ENCODE measurements at regions not wholly inside any gene's neighbourhood (a gene's known extent, or its start where the extent isn't known, plus 50 kb on each side); places are given as distances from the start of the nearest gene placed in this dataset.

DNA sequence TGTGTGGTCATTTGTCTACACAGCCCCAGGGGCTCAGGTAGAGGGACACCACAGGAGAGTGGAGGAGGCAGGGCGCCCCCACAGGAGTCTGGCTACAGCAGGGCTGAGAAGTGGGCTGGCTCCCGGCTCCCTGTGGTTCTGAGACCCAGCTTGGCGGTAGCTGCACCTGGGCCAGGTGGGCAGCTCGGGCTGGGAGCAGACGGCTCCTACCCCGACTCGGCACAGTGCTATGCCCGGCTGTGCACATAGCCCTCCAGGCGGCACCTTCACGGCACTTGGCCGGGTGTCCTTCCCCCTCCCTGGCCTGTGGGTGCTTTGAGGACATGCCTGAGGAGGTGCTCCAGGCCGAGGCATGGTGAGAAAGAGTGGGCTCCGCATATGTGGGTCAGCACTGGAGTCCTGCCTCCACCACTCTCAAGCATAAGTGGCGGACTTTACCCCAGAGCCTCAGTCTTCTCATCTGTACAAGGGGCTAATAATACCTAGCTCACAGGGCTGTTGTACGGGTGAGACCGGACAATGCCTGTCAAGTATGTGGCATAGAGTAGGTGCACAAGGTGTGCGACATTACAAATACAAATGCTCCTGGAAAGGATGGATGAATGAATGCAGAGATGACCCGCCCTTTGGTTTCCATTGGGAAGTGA is 50.1 kb upstream of the JPH3 start:
- peaks cover 0 to 46% of the 10 kb centered on the region in 2 experiments for H3K27me3 ChIP-seq (replicated peaks in 1 of 2; ENCODE audit: control insufficient read depth in 2 of 2, extremely low read depth in 1 of 2, insufficient read depth in 2 of 2, low read length in 1 of 2)
- no peaks in the 10 kb centered on the region for H3K36me3 ChIP-seq (ENCODE audit: control insufficient read depth in 2 of 2, extremely low read depth in 1 of 2, insufficient read depth in 1 of 2, low read length in 1 of 2)
- DNase-seq: no peak
- Mint-ChIP-seq H3K27me3 (peaks cover 18 to 28% of the 10 kb centered on the region in 2 donors), H3K36me3 (no peaks in the 10 kb centered on the region), H3K4me3 (no peak overlapping the region), H3K27ac (no peak overlapping the region), H3K4me1 (peaks cover 0 to 4% (median 0%) of the 10 kb centered on the region in 3 donors), H3K9me3 (no peaks in the 10 kb centered on the region)
- no peak overlapping the region for H3K27ac ChIP-seq (ENCODE audit: low read length)
- no peak overlapping the region for H3K4me3 ChIP-seq (ENCODE audit: control insufficient read depth in 1 of 2, extremely low read depth in 1 of 2, low read length in 1 of 2)
- WGBS (ENCODE audit: insufficient coverage): 80% methylated on average over 11 of the region's 18 CpGs
- no peak for ATAC-seq (replicated peaks in 1 of 4)
- CTCF ChIA-PET: no interaction called here
- no peaks in the 10 kb centered on the region for H3K9me3 ChIP-seq
- POLR2A ChIA-PET: no interaction called here
- H3K4me1 ChIP-seq (ENCODE audit: control insufficient read depth in 1 of 2, extremely low read depth in 1 of 2, insufficient read depth in 2 of 2, low read length in 2 of 2): peaks cover 0 to 2% of the 10 kb centered on the region in 2 experiments

DNA sequence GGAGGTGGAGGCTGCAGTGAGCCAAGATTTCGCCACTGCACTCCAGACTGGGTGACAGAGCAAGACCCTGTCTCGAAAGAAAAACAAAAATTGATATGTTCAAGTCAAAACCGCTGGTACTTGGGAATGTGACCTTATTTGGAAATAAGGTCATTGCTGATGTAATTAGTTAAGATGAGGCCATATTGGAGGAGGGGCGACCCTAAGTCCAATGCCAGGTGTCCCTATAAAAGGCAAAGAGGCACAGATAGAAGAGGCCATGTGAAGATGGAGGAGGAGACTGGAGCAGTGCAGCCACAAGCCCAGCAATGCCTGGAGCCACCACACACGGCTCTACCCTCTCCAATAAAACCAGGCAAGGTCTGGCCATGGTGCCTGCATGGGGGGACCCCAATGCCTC is 50.8 kb upstream of the JPH3 start:
- no peak overlapping the region for H3K27ac ChIP-seq (ENCODE audit: low read length)
- no peak overlapping the region for H3K27ac Mint-ChIP-seq
- H3K36me3 Mint-ChIP-seq: no peaks in the 10 kb centered on the region
- DNase-seq: no peak
- ATAC-seq (replicated peaks in 1 of 4): no peak
- no peak overlapping the region for H3K4me3 Mint-ChIP-seq
- ChIA-PET POLR2A (no interaction called here), CTCF (no interaction called here)
- H3K9me3 ChIP-seq: no peaks in the 10 kb centered on the region
- H3K4me1 Mint-ChIP-seq: peaks cover 0 to 4% (median 0%) of the 10 kb centered on the region in 3 donors
- peaks cover 0 to 43% of the 10 kb centered on the region in 2 experiments for H3K27me3 ChIP-seq (replicated peaks in 1 of 2; ENCODE audit: control insufficient read depth in 2 of 2, extremely low read depth in 1 of 2, insufficient read depth in 2 of 2, low read length in 1 of 2)
- 76% methylated on average over 5 of the region's 5 CpGs for whole genome bisulfite sequencing (ENCODE audit: insufficient coverage)
- H3K27me3 Mint-ChIP-seq: peaks cover 20 to 31% of the 10 kb centered on the region in 2 donors
- no peaks in the 10 kb centered on the region for H3K36me3 ChIP-seq (ENCODE audit: control insufficient read depth in 2 of 2, extremely low read depth in 1 of 2, insufficient read depth in 1 of 2, low read length in 1 of 2)
- H3K9me3 Mint-ChIP-seq: peaks cover 0 to 1% (median 0%) of the 10 kb centered on the region in 3 donors
- H3K4me3 ChIP-seq (ENCODE audit: control insufficient read depth in 1 of 2, extremely low read depth in 1 of 2, low read length in 1 of 2): no peak overlapping the region
- H3K4me1 ChIP-seq (ENCODE audit: control insufficient read depth in 1 of 2, extremely low read depth in 1 of 2, insufficient read depth in 2 of 2, low read length in 2 of 2): peaks cover 0 to 2% of the 10 kb centered on the region in 2 experiments

GRCh38 chr16:87550495-87550961 is 51.8 kb upstream of the JPH3 start:
- Histone ChIP-seq H3K27ac (ENCODE audit: low read length) (no peak overlapping the region), H3K4me1 (ENCODE audit: control insufficient read depth in 1 of 2, extremely low read depth in 1 of 2, insufficient read depth in 2 of 2, low read length in 2 of 2) (peaks cover 0 to 2% of the 10 kb centered on the region in 2 experiments), H3K9me3 (no peaks in the 10 kb centered on the region), H3K36me3 (ENCODE audit: control insufficient read depth in 2 of 2, extremely low read depth in 1 of 2, insufficient read depth in 1 of 2, low read length in 1 of 2) (peaks cover 0 to 4% of the 10 kb centered on the region in 2 donors), H3K27me3 (replicated peaks in 1 of 2; ENCODE audit: control insufficient read depth in 2 of 2, extremely low read depth in 1 of 2, insufficient read depth in 2 of 2, low read length in 1 of 2) (peaks cover 0 to 45% of the 10 kb centered on the region in 2 experiments), H3K4me3 (ENCODE audit: control insufficient read depth in 1 of 2, extremely low read depth in 1 of 2, low read length in 1 of 2) (no peak overlapping the region)
- H3K4me1 Mint-ChIP-seq: peaks cover 0 to 4% (median 0%) of the 10 kb centered on the region in 3 donors
- no peaks in the 10 kb centered on the region for H3K36me3 Mint-ChIP-seq
- DNase-seq (peak in 34 of 35 experiments; percentile 11 to 71 (median 44)), ATAC-seq (replicated peaks in 1 of 4) (peak; percentile 39 to 69 (median 46))
- 76% methylated on average over 19 of the region's 28 CpGs for WGBS (ENCODE audit: insufficient coverage)
- ChIA-PET CTCF (interaction anchor here in 1 of 2 donors (0.6 kb wide), 1 partner anchor 23 kb away, joined by 3 read pairs; no protein-coding TSS in a partner anchor), POLR2A (interaction anchor here in 1 of 2 donors (0.6 kb wide), 1 partner anchor 82 kb away, joined by 3 read pairs; no protein-coding TSS in a partner anchor)
- H3K9me3 Mint-ChIP-seq: peaks cover 5 to 11% (median 6%) of the 10 kb centered on the region in 3 donors
- no peak overlapping the region for H3K27ac Mint-ChIP-seq
- H3K4me3 Mint-ChIP-seq: no peak overlapping the region
- H3K27me3 Mint-ChIP-seq: peaks cover 22 to 31% of the 10 kb centered on the region in 2 donors

GRCh38 chr16:87549627-87550494 is 52.4 kb upstream of the JPH3 start:
- POLR2A ChIA-PET: no interaction called here
- no peak overlapping the region for H3K27ac Mint-ChIP-seq

GRCh38 chr16:87548046-87548445 is 54.3 kb upstream of the JPH3 start:
- CTCF ChIA-PET: interaction anchor here in 1 of 2 donors (0.6 kb wide), 1 partner anchor 159 kb away, joined by 9 read pairs; no protein-coding TSS in a partner anchor
- no CpG with 5 or more reads among the region's 3 CpGs for WGBS (ENCODE audit: insufficient coverage)
- ATAC-seq (replicated peaks in 1 of 4): no peak
- H3K4me1 Mint-ChIP-seq: peaks cover 0 to 10% (median 7%) of the 10 kb centered on the region in 3 donors
- Histone ChIP-seq H3K27me3 (replicated peaks in 1 of 2; ENCODE audit: control insufficient read depth in 2 of 2, extremely low read depth in 1 of 2, insufficient read depth in 2 of 2, low read length in 1 of 2) (peaks cover 0 to 58% of the 10 kb centered on the region in 2 experiments), H3K4me3 (ENCODE audit: control insufficient read depth in 1 of 2, extremely low read depth in 1 of 2, low read length in 1 of 2) (no peak overlapping the region), H3K9me3 (no peaks in the 10 kb centered on the region), H3K27ac (ENCODE audit: low read length) (no peak overlapping the region), H3K4me1 (ENCODE audit: control insufficient read depth in 1 of 2, extremely low read depth in 1 of 2, insufficient read depth in 2 of 2, low read length in 2 of 2) (peaks cover 0 to 10% of the 10 kb centered on the region in 2 experiments), H3K36me3 (ENCODE audit: control insufficient read depth in 2 of 2, extremely low read depth in 1 of 2, insufficient read depth in 1 of 2, low read length in 1 of 2) (peaks cover 0 to 4% of the 10 kb centered on the region in 2 donors)
- peaks cover 20 to 25% of the 10 kb centered on the region in 2 donors for H3K27me3 Mint-ChIP-seq
- H3K27ac Mint-ChIP-seq: no peak overlapping the region
- no peak overlapping the region for H3K4me3 Mint-ChIP-seq
- H3K36me3 Mint-ChIP-seq: no peaks in the 10 kb centered on the region
- DNase-seq: no peak
- POLR2A ChIA-PET: no interaction called here
- peaks cover 5 to 13% (median 6%) of the 10 kb centered on the region in 3 donors for H3K9me3 Mint-ChIP-seq

More at GRCh38 chr16:87549627-87550494, 52.4 kb upstream of the JPH3 start:
- Mint-ChIP-seq H3K27me3 (peaks cover 23 to 31% of the 10 kb centered on the region in 2 donors), H3K4me1 (peaks cover 0 to 4% (median 0%) of the 10 kb centered on the region in 3 donors), H3K36me3 (no peaks in the 10 kb centered on the region), H3K9me3 (peaks cover 5 to 13% (median 6%) of the 10 kb centered on the region in 3 donors), H3K4me3 (no peak overlapping the region)
- no peak for DNase-seq
- H3K4me1 ChIP-seq (ENCODE audit: control insufficient read depth in 1 of 2, extremely low read depth in 1 of 2, insufficient read depth in 2 of 2, low read length in 2 of 2): peaks cover 0 to 2% of the 10 kb centered on the region in 2 experiments
- ATAC-seq (replicated peaks in 1 of 4): no peak
- WGBS (ENCODE audit: insufficient coverage): 83% methylated on average over 33 of the region's 34 CpGs
- no peaks in the 10 kb centered on the region for H3K9me3 ChIP-seq
- CTCF ChIA-PET: interaction anchor here in 1 of 2 donors (0.6 kb wide), 2 partner anchors 24 to 239 kb away, joined by 3 read pairs; no protein-coding TSS in a partner anchor
- H3K36me3 ChIP-seq (ENCODE audit: control insufficient read depth in 2 of 2, extremely low read depth in 1 of 2, insufficient read depth in 1 of 2, low read length in 1 of 2): peaks cover 0 to 4% of the 10 kb centered on the region in 2 donors
- no peak overlapping the region for H3K27ac ChIP-seq (ENCODE audit: low read length)
- no peak overlapping the region for H3K4me3 ChIP-seq (ENCODE audit: control insufficient read depth in 1 of 2, extremely low read depth in 1 of 2, low read length in 1 of 2)
- H3K27me3 ChIP-seq (replicated peaks in 1 of 2; ENCODE audit: control insufficient read depth in 2 of 2, extremely low read depth in 1 of 2, insufficient read depth in 2 of 2, low read length in 1 of 2): peaks cover 0 to 48% of the 10 kb centered on the region in 2 experiments
